ENCODE measurements at regions not wholly inside any gene's neighbourhood (a gene's known extent, or its start where the extent isn't known, plus 50 kb on each side); places are given as distances from the start of the nearest gene placed in this dataset.

GRCh38 chr15:96072821-96073220 is 257.7 kb upstream of the NR2F2 start:
- TF ChIP-seq CTCF (conservative IDR thresholded peaks at IDR 0.05; ENCODE audit: low read length) (0 out of 2 replicates have a peak, but pooled peaks have one; percentile 11), EZH2phosphoT487 (IDR thresholded peaks at IDR 0.05; ENCODE audit: borderline replicate concordance) (no peak)
